Activated CD4-positive, alpha-beta memory T cell treated with anti-CD3 and anti-CD28 coated beads for 36 hours (primary cell): ENCODE measurements at regions not wholly inside any gene's neighbourhood (a gene's known extent, or its start where the extent isn't known, plus 50 kb on each side); places are given as distances from the start of the nearest gene placed in this dataset.

Experiments
- CTCF ChIA-PET: fragments of 350-600 bp; sonication (Branson Sonifier 250); formaldehyde crosslinking; loops from one replicate; lab custom pipeline; 2021; ENCODE audit warnings: antibody characterized with exemption, inconsistent platforms; lab: Charles Lee
- POLR2A ChIA-PET: fragments of 350-600 bp; sonication (Branson Sonifier 250); formaldehyde crosslinking; loops from one replicate; lab custom pipeline; 2021; ENCODE audit warnings: antibody characterized with exemption; lab: Charles Lee
- DNase-seq: peaks from one replicate; pipeline ENCODE4 v3.0.0-alpha.2; 2020
- H3K27ac Mint-ChIP-seq: one replicate; pipeline ENCODE4 v1.8.0; 2021; ENCODE audit warnings: mixed read lengths
- H3K27me3 Mint-ChIP-seq: one replicate; pipeline ENCODE4 v1.8.0; 2021; ENCODE audit warnings: mixed read lengths
- H3K36me3 Mint-ChIP-seq: one replicate; pipeline ENCODE4 v1.8.0; 2021; ENCODE audit warnings: mixed read lengths
- H3K4me1 Mint-ChIP-seq: one replicate; pipeline ENCODE4 v1.8.0; 2021; ENCODE audit warnings: low read depth, mixed read lengths
- H3K4me3 Mint-ChIP-seq: one replicate; pipeline ENCODE4 v1.8.0; 2021; ENCODE audit warnings: mild to moderate bottlenecking, mixed read lengths
- H3K9me3 Mint-ChIP-seq: one replicate; pipeline ENCODE4 v1.8.0; 2021; ENCODE audit warnings: mixed read lengths
- intact Hi-C: fragments of 100-400 bp; cut with micrococcal nuclease; formaldehyde crosslinking; loops from one replicate; pipeline ENCODE4 v1.15.1; 2023

- Mint-ChIP-seq H3K36me3 (no peaks in the 10 kb centered on the region), H3K4me3 (no peak overlapping the region), H3K4me1 (no peaks in the 10 kb centered on the region), H3K27me3 (peaks cover 24% of the 10 kb centered on the region), H3K9me3 (no peaks in the 10 kb centered on the region), H3K27ac (no peak overlapping the region)
- DNase-seq, result no peak
- ChIA-PET POLR2A (no interaction called here), CTCF (no interaction called here)
- intact Hi-C loops, result no loop called here
Observed at GRCh38 chr15:39110746-39111145, 470.1 kb upstream of the THBS1 start.

- no peaks in the 10 kb centered on the region for H3K4me1 Mint-ChIP-seq
- ChIA-PET CTCF (no interaction called here), POLR2A (no interaction called here)
- intact Hi-C loops, result no loop called here
- peaks cover 12% of the 10 kb centered on the region for H3K9me3 Mint-ChIP-seq
- no peak overlapping the region for H3K4me3 Mint-ChIP-seq
- H3K27ac Mint-ChIP-seq, result no peak overlapping the region
- H3K36me3 Mint-ChIP-seq, result peaks cover 1% of the 10 kb centered on the region
- peaks cover 30% of the 10 kb centered on the region for H3K27me3 Mint-ChIP-seq
- no peak for DNase-seq
Observed at GRCh38 chr15:39113741-39114140, 467.1 kb upstream of the THBS1 start.

GRCh38 chr15:39114690-39115378, 466.0 kb upstream of the THBS1 start:
- CTCF ChIA-PET, result no interaction called here
- H3K27ac Mint-ChIP-seq, result no peak overlapping the region

GRCh38 chr15:39115379-39116057, 465.4 kb upstream of the THBS1 start:
- Mint-ChIP-seq H3K4me1 (no peaks in the 10 kb centered on the region), H3K4me3 (no peak overlapping the region), H3K27me3 (peaks cover 30% of the 10 kb centered on the region), H3K27ac (no peak overlapping the region), H3K9me3 (peaks cover 12% of the 10 kb centered on the region), H3K36me3 (peaks cover 1% of the 10 kb centered on the region)
- intact Hi-C loops, result no loop called here
- POLR2A ChIA-PET, result no interaction called here
- CTCF ChIA-PET, result no interaction called here
- DNase-seq, result no peak

More at GRCh38 chr15:39114690-39115378, 466.0 kb upstream of the THBS1 start:
- peaks cover 12% of the 10 kb centered on the region for H3K9me3 Mint-ChIP-seq
- peaks cover 30% of the 10 kb centered on the region for H3K27me3 Mint-ChIP-seq
- POLR2A ChIA-PET, result no interaction called here
- DNase-seq, result no peak
- intact Hi-C loops, result no loop called here
- peaks cover 1% of the 10 kb centered on the region for H3K36me3 Mint-ChIP-seq
- no peak overlapping the region for H3K4me3 Mint-ChIP-seq
- no peaks in the 10 kb centered on the region for H3K4me1 Mint-ChIP-seq

- intact Hi-C loops, result no loop called here
- ChIA-PET CTCF (no interaction called here), POLR2A (interaction anchor here (0.6 kb wide), 1 partner anchor 322 kb away, joined by 4 read pairs; no protein-coding TSS in a partner anchor)
- H3K4me3 Mint-ChIP-seq, result no peak overlapping the region
- peaks cover 1% of the 10 kb centered on the region for H3K36me3 Mint-ChIP-seq
- H3K27ac Mint-ChIP-seq, result no peak overlapping the region
- no peaks in the 10 kb centered on the region for H3K4me1 Mint-ChIP-seq
- peaks cover 15% of the 10 kb centered on the region for H3K27me3 Mint-ChIP-seq
- peaks cover 12% of the 10 kb centered on the region for H3K9me3 Mint-ChIP-seq
- no peak for DNase-seq
Observed at GRCh38 chr15:39118510-39118909, 462.4 kb upstream of the THBS1 start.

- no peaks in the 10 kb centered on the region for H3K4me1 Mint-ChIP-seq
- no peak overlapping the region for H3K27ac Mint-ChIP-seq
- H3K36me3 Mint-ChIP-seq, result no peaks in the 10 kb centered on the region
- H3K9me3 Mint-ChIP-seq, result no peaks in the 10 kb centered on the region
- no peak for DNase-seq
- ChIA-PET POLR2A (no interaction called here), CTCF (interaction anchor here (0.7 kb wide), 1 partner anchor 34 kb away, joined by 3 read pairs; no protein-coding TSS in a partner anchor)
- peaks cover 7% of the 10 kb centered on the region for H3K27me3 Mint-ChIP-seq
- H3K4me3 Mint-ChIP-seq, result no peak overlapping the region
- intact Hi-C loops, result no loop called here
Observed at GRCh38 chr15:39124155-39124552, 456.7 kb upstream of the THBS1 start.

GRCh38 chr15:39124553-39125171, 456.2 kb upstream of the THBS1 start:
- H3K9me3 Mint-ChIP-seq, result no peaks in the 10 kb centered on the region
- intact Hi-C loops, result loop anchor here (5.0 kb wide), 1 partner anchor 458 kb away; the partner anchor contains the start of gene THBS1
- H3K27ac Mint-ChIP-seq, result no peak overlapping the region
- ChIA-PET CTCF (interaction anchor here (0.7 to 2.7 kb wide), 9 partner anchors 10 to 632 kb away, joined by 3 to 23 read pairs (median 4); partner anchors contain the start of gene THBS1), POLR2A (no interaction called here)
- no peak overlapping the region for H3K4me3 Mint-ChIP-seq
- peaks cover 7% of the 10 kb centered on the region for H3K27me3 Mint-ChIP-seq
- H3K36me3 Mint-ChIP-seq, result no peaks in the 10 kb centered on the region
- no peaks in the 10 kb centered on the region for H3K4me1 Mint-ChIP-seq
- no peak for DNase-seq

- no peak overlapping the region for H3K4me3 Mint-ChIP-seq
- H3K27ac Mint-ChIP-seq, result no peak overlapping the region
- CTCF ChIA-PET, result interaction anchor here (0.8 to 2.7 kb wide), 8 partner anchors 9 to 632 kb away, joined by 3 to 23 read pairs (median 4); partner anchors contain the start of gene THBS1
- peaks cover 7% of the 10 kb centered on the region for H3K27me3 Mint-ChIP-seq
- no peaks in the 10 kb centered on the region for H3K9me3 Mint-ChIP-seq
- DNase-seq, result no peak
- POLR2A ChIA-PET, result no interaction called here
- no peaks in the 10 kb centered on the region for H3K36me3 Mint-ChIP-seq
- intact Hi-C loops, result loop anchor here (5.0 kb wide), 1 partner anchor 457 kb away; the partner anchor contains the start of gene THBS1
- no peaks in the 10 kb centered on the region for H3K4me1 Mint-ChIP-seq
Observed at GRCh38 chr15:39125226-39125625, 455.7 kb upstream of the THBS1 start.

GRCh38 chr15:39125904-39126303, 455.0 kb upstream of the THBS1 start:
- no peaks in the 10 kb centered on the region for H3K9me3 Mint-ChIP-seq
- H3K4me1 Mint-ChIP-seq, result no peaks in the 10 kb centered on the region
- H3K4me3 Mint-ChIP-seq, result no peak overlapping the region
- no peak overlapping the region for H3K27ac Mint-ChIP-seq
- peaks cover 7% of the 10 kb centered on the region for H3K27me3 Mint-ChIP-seq
- intact Hi-C loops, result loop anchor here (5.0 kb wide), 1 partner anchor 456 kb away; the partner anchor contains the start of gene THBS1
- H3K36me3 Mint-ChIP-seq, result no peaks in the 10 kb centered on the region
- ChIA-PET POLR2A (no interaction called here), CTCF (interaction anchor here (1.0 to 2.7 kb wide), 4 partner anchors 28 to 631 kb away, joined by 4 to 23 read pairs (median 6); partner anchors contain the start of gene THBS1)
- DNase-seq, result peak; percentile 35

- POLR2A ChIA-PET, result no interaction called here
- no peak overlapping the region for H3K4me3 Mint-ChIP-seq
- DNase-seq, result no peak
- no peaks in the 10 kb centered on the region for H3K9me3 Mint-ChIP-seq
- no peak overlapping the region for H3K27ac Mint-ChIP-seq
- H3K4me1 Mint-ChIP-seq, result no peaks in the 10 kb centered on the region
- CTCF ChIA-PET, result interaction anchor here (2.7 kb wide), 1 partner anchor 454 kb away, joined by 23 read pairs; the partner anchor contains the start of gene THBS1
- intact Hi-C loops, result loop anchor here (5.0 kb wide), 1 partner anchor 455 kb away; the partner anchor contains the start of gene THBS1
- no peaks in the 10 kb centered on the region for H3K36me3 Mint-ChIP-seq
- H3K27me3 Mint-ChIP-seq, result peaks cover 7% of the 10 kb centered on the region
Observed at GRCh38 chr15:39127151-39127790, 453.6 kb upstream of the THBS1 start.

- DNase-seq, result no peak
- Mint-ChIP-seq H3K27ac (no peak overlapping the region), H3K4me3 (no peak overlapping the region), H3K27me3 (peaks cover 7% of the 10 kb centered on the region), H3K9me3 (no peaks in the 10 kb centered on the region), H3K4me1 (no peaks in the 10 kb centered on the region), H3K36me3 (no peaks in the 10 kb centered on the region)
- ChIA-PET POLR2A (no interaction called here), CTCF (no interaction called here)
- intact Hi-C loops, result loop anchor here (5.0 kb wide), 1 partner anchor 454 kb away; the partner anchor contains the start of gene THBS1
Observed at GRCh38 chr15:39127925-39128617, 452.8 kb upstream of the THBS1 start.
